Kidney glomerular epithelial cell (primary cell): ENCODE measurements at regions not wholly inside any gene's neighbourhood (a gene's known extent, or its start where the extent isn't known, plus 50 kb on each side); places are given as distances from the start of the nearest gene placed in this dataset.

Experiments used
- DNase-seq: peaks from one replicate; lab custom pipeline; 2025; lab: John Stamatoyannopoulos, UW

GRCh38 chr13:97562962-97563361 lies 129.0 kb downstream of the RAP2A start:
- DNase-seq, result no peak

GRCh38 chr13:97564956-97565355 lies 131.0 kb downstream of the RAP2A start:
- no peak for DNase-seq

- no peak for DNase-seq
These were observed 131.9 kb downstream of the RAP2A start for GRCh38 chr13:97565906-97566305.

- DNase-seq, result no peak
These were observed 132.9 kb downstream of the RAP2A start for GRCh38 chr13:97566907-97567306.

GRCh38 chr13:97567510-97568243 lies 133.7 kb downstream of the RAP2A start:
- DNase-seq, result no peak

- DNase-seq, result no peak
These were observed 134.9 kb downstream of the RAP2A start for GRCh38 chr13:97568850-97569249.

GRCh38 chr13:97569841-97570240 lies 135.9 kb downstream of the RAP2A start:
- no peak for DNase-seq

GRCh38 chr13:97570442-97570841 lies 136.5 kb downstream of the RAP2A start:
- DNase-seq, result no peak

GRCh38 chr13:97573011-97573410 lies 139.0 kb downstream of the RAP2A start:
- DNase-seq, result no peak

GRCh38 chr13:97574926-97575325 lies 141.0 kb downstream of the RAP2A start:
- DNase-seq, result peak; percentile 13

- DNase-seq, result no peak
These were observed 143.1 kb downstream of the RAP2A start for GRCh38 chr13:97577026-97577425.

GRCh38 chr13:97582170-97582569 lies 148.2 kb downstream of the RAP2A start:
- DNase-seq, result no peak

GRCh38 chr13:97583907-97584497 lies 150.0 kb downstream of the RAP2A start:
- no peak for DNase-seq

GRCh38 chr13:97586941-97587340 lies 153.0 kb downstream of the RAP2A start:
- DNase-seq, result no peak

GRCh38 chr13:97588993-97589392 lies 155.0 kb downstream of the RAP2A start:
- DNase-seq, result no peak

GRCh38 chr13:97600458-97601075 lies 166.6 kb downstream of the RAP2A start:
- DNase-seq, result no peak

- no peak for DNase-seq
These were observed 181.3 kb downstream of the RAP2A start for GRCh38 chr13:97615266-97615665.

- no peak for DNase-seq
These were observed 182.4 kb downstream of the RAP2A start for GRCh38 chr13:97616385-97616784.

- no peak for DNase-seq
These were observed 187.1 kb downstream of the RAP2A start for GRCh38 chr13:97621025-97621424.

- no peak for DNase-seq
These were observed 187.7 kb downstream of the RAP2A start for GRCh38 chr13:97621631-97622030.

- peak; percentile 9 for DNase-seq
These were observed 193.6 kb downstream of the RAP2A start for GRCh38 chr13:97627566-97627965.

- no peak for DNase-seq
These were observed 195.8 kb downstream of the RAP2A start for GRCh38 chr13:97629601-97630272.

- no peak for DNase-seq
These were observed 196.8 kb downstream of the RAP2A start for GRCh38 chr13:97630725-97631124.
